OCI-LY7 (cell line): ENCODE measurements at regions not wholly inside any gene's neighbourhood (a gene's known extent, or its start where the extent isn't known, plus 50 kb on each side); places are given as distances from the start of the nearest gene placed in this dataset.
"Not testable (repeated sequence)": the region's sequence is repeated elsewhere in the genome, so short reads cannot be mapped to it uniquely, and the experiment has no call there.

Source experiments
- BruUV-seq: library from RNA; stranded (reverse); fragments of 400-500 nt; replicated peaks from 2 replicates; lab custom pipeline; 2021; lab: Mats Ljungman, UMichigan
- CTCF ChIA-PET: fragments of 300-600 bp; sonication (Branson Sonifier 250); formaldehyde crosslinking; loops from one replicate; lab custom pipeline; 2022; ENCODE audit warnings: antibody characterized with exemption; ENCODE audit not compliant: unreplicated experiment; lab: Charles Lee
- POLR2A ChIA-PET: fragments of 300-600 bp; sonication (Branson Sonifier 250); formaldehyde crosslinking; loops from one replicate; lab custom pipeline; 2022; ENCODE audit warnings: antibody characterized with exemption; lab: Charles Lee
- DNase-seq: peaks from one replicate; pipeline ENCODE4 v3.0.0-alpha.2; 2015; ENCODE audit warnings: low spot score
- H2AFZ ChIP-seq: fragments of 200-600 bp; sonication (generic), shearing (Covaris generic); 2 replicates; pipeline ENCODE4 v1.6.1; 2014; ENCODE audit warnings: mild to moderate bottlenecking, antibody characterized with exemption, low read length, moderate library complexity
- H3K27ac ChIP-seq: fragments of 200-600 bp; sonication (generic); 2 replicates; pipeline ENCODE4 v1.5.1; 2014; ENCODE audit warnings: mixed run types, low read depth, mild to moderate bottlenecking, moderate library complexity, low read length, inconsistent platforms; ENCODE audit not compliant: poor library complexity, severe bottlenecking
- H3K36me3 ChIP-seq: fragments of 200-600 bp; sonication (generic); 2 replicates; pipeline ENCODE4 v1.6.1; 2014; ENCODE audit warnings: mild to moderate bottlenecking, antibody characterized with exemption, low read length, moderate library complexity, mixed read lengths; ENCODE audit not compliant: insufficient read depth
- H3K4me1 ChIP-seq: fragments of 200-600 bp; sonication (generic); 2 replicates; pipeline ENCODE4 v1.5.1; 2014; ENCODE audit warnings: mild to moderate bottlenecking, low read length; ENCODE audit not compliant: insufficient read depth, poor library complexity, severe bottlenecking
- H3K4me2 ChIP-seq: fragments of 200-600 bp; sonication (generic); 2 replicates; pipeline ENCODE4 v1.6.1; 2014; ENCODE audit warnings: mild to moderate bottlenecking, low read length
- H3K4me3 ChIP-seq: fragments of 200-600 bp; sonication (generic); 2 replicates; pipeline ENCODE4 v1.5.1; 2014; ENCODE audit warnings: mild to moderate bottlenecking, low read depth, low read length; ENCODE audit not compliant: poor library complexity, severe bottlenecking
- H3K79me2 ChIP-seq: fragments of 200-600 bp; sonication (generic); 2 replicates; pipeline ENCODE4 v1.6.1; 2016; ENCODE audit warnings: low read depth, mild to moderate bottlenecking, low read length, moderate library complexity, mixed read lengths; ENCODE audit not compliant: insufficient read depth
- H3K9me2 ChIP-seq: fragments of 200-600 bp; sonication (generic); 2 replicates; pipeline ENCODE4 v1.6.1; 2016; ENCODE audit warnings: mild to moderate bottlenecking, low read length, mixed read lengths; ENCODE audit not compliant: insufficient read depth
- H3K9me3 ChIP-seq: fragments of 200-600 bp; sonication (generic); 2 replicates; pipeline ENCODE4 v1.6.1; 2014; ENCODE audit warnings: mild to moderate bottlenecking, mixed run types, low read length, mixed read lengths
- H4K20me1 ChIP-seq: fragments of 200-600 bp; sonication (generic); 2 replicates; pipeline ENCODE4 v1.6.1; 2014; ENCODE audit warnings: mild to moderate bottlenecking, antibody characterized with exemption, low read length, moderate library complexity, mixed read lengths; ENCODE audit not compliant: insufficient read depth
- CTCF ChIP-seq: fragments of 200-600 bp; sonication (generic); conservative IDR thresholded peaks from 2 replicates; pipeline ENCODE4 v1.5.1; 2014; ENCODE audit warnings: mild to moderate bottlenecking, antibody characterized with exemption, low read length, moderate library complexity, mixed read lengths
- EZH2phosphoT487 ChIP-seq: fragments of 200-600 bp; sonication (generic); IDR thresholded peaks from 2 replicates; pipeline ENCODE4 v1.6.1; 2018; ENCODE audit warnings: low read depth, borderline replicate concordance, mild to moderate bottlenecking, mixed run types, antibody characterized with exemption, low read length, moderate library complexity, mixed read lengths
- intact Hi-C: fragments of 100-400 bp; cut with micrococcal nuclease; formaldehyde crosslinking; loops from one replicate; pipeline ENCODE4 v1.10.0; 2022; ENCODE audit not compliant: unreplicated experiment

GRCh38 chr4:44978020-44978419 lies 251.7 kb upstream of the GNPDA2 start:
- H3K36me3 ChIP-seq: no peaks in the 10 kb centered on the region
- no peak for TF ChIP-seq EZH2phosphoT487
- no peak for TF ChIP-seq CTCF
- BruUV-seq: no TSS peak
- H2AFZ ChIP-seq: no peak overlapping the region
- H3K4me3 ChIP-seq: no peak overlapping the region
- no peaks in the 10 kb centered on the region for H3K9me3 ChIP-seq
- no peak for DNase-seq
- H3K4me1 ChIP-seq: no peaks in the 10 kb centered on the region
- POLR2A ChIA-PET: no interaction called here
- CTCF ChIA-PET: no interaction called here
- no peaks in the 10 kb centered on the region for H3K9me2 ChIP-seq
- H3K4me2 ChIP-seq: no peak overlapping the region
- H4K20me1 ChIP-seq: no peaks in the 10 kb centered on the region
- H3K79me2 ChIP-seq: no peaks in the 10 kb centered on the region
- intact Hi-C loops: no loop called here
- H3K27ac ChIP-seq: no peak overlapping the region

DNA sequence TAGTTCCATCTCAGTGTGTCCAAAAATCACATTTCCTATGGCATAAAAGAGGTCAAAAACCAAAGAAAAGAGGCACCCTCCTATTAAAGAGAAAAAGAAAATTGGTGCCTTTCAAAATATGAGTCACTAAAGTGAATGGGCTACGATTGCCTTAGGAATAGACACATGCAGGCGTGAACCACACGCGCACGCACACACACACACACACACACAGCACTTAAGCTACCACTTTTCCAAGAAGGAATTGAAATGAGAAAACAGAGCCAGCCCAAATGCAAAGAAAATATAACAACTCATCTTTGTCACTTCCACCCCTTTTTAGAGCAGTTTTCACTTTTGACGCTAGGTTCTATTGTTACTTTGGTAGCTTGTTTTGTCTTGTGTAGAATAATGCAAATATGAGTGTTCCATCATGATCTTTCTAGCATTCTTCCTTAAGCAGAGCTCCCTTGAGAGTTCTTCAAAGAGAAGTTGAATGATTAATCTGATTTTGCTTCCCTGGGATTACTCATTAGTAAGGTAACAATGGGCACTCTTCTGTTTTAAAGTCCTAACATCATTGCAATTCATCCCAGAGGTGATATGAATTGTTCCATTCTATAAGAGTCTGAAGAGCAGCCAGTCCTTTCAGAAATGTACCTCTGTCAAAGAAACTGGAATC lies 239.2 kb upstream of the GNPDA2 start:
- Histone ChIP-seq H3K9me2 (no peaks in the 10 kb centered on the region), H3K27ac (no peak overlapping the region), H3K4me2 (no peak overlapping the region), H4K20me1 (no peaks in the 10 kb centered on the region), H3K4me3 (no peak overlapping the region), H3K79me2 (no peaks in the 10 kb centered on the region), H3K36me3 (no peaks in the 10 kb centered on the region), H2AFZ (no peak overlapping the region), H3K4me1 (no peaks in the 10 kb centered on the region), H3K9me3 (no peaks in the 10 kb centered on the region)
- DNase-seq: no peak
- intact Hi-C loops: no loop called here
- TF ChIP-seq CTCF (no peak), EZH2phosphoT487 (no peak)
- BruUV-seq: no TSS peak
- ChIA-PET CTCF (no interaction called here), POLR2A (no interaction called here)

DNA sequence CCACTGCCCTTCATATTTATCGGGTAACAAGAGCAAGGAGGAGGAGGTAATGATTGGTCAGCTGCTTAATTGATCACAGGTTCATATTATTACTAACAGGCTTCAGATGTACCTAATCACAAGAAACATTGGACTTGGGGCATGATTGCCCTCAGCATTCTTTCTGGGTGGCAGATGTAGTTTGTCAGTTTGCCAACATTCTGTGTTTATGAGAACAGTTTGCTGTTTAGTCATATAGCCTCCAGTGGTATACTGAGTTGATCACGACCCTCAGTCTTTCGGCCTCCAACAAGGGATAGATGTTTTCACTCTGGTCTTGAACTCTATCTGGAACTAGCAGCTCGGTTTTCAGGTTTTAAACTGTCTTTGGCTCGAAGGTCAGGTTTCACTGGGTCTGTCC lies 237.7 kb upstream of the GNPDA2 start:
- H3K36me3 ChIP-seq, H2AFZ ChIP-seq, DNase-seq, H4K20me1 ChIP-seq, intact Hi-C loops, BruUV-seq, H3K4me1 ChIP-seq, H3K4me3 ChIP-seq, H3K79me2 ChIP-seq, CTCF ChIA-PET, POLR2A ChIA-PET, H3K9me3 ChIP-seq, H3K27ac ChIP-seq, H3K4me2 ChIP-seq, H3K9me2 ChIP-seq: not testable (repeated sequence)
